Nephron progenitor cell (in vitro differentiated cells): ENCODE measurements at regions not wholly inside any gene's neighbourhood (a gene's known extent, or its start where the extent isn't known, plus 50 kb on each side); places are given as distances from the start of the nearest gene placed in this dataset.

Experiments used
- DNase-seq: peaks from one replicate; pipeline ENCODE4 v3.0.0; 2021
- H3K27ac Mint-ChIP-seq: 2 replicates; pipeline ENCODE4 v1.8.0; 2021; ENCODE audit warnings: mild to moderate bottlenecking, moderate library complexity, mixed read lengths
- H3K27me3 Mint-ChIP-seq: 2 replicates; pipeline ENCODE4 v1.8.0; 2021; ENCODE audit warnings: mild to moderate bottlenecking, low read depth, mixed read lengths; ENCODE audit not compliant: poor library complexity
- H3K36me3 Mint-ChIP-seq: 2 replicates; pipeline ENCODE4 v1.8.0; 2021; ENCODE audit warnings: low read depth, mixed read lengths
- H3K4me1 Mint-ChIP-seq: 2 replicates; pipeline ENCODE4 v1.8.0; 2021; ENCODE audit warnings: mixed read lengths
- H3K4me3 Mint-ChIP-seq: 2 replicates; pipeline ENCODE4 v1.8.0; 2021; ENCODE audit warnings: mild to moderate bottlenecking, moderate library complexity, mixed read lengths
- H3K9me3 Mint-ChIP-seq: 2 replicates; pipeline ENCODE4 v1.8.0; 2021; ENCODE audit warnings: mild to moderate bottlenecking, moderate library complexity, mixed read lengths
- TF ChIP-seq, protein P1 (sequence below): fragments of 200-600 bp; sonication (generic); IDR thresholded peaks from 2 replicates; pipeline ENCODE4 v1.5.0; 2021; ENCODE audit warnings: antibody characterized with exemption

DNA sequence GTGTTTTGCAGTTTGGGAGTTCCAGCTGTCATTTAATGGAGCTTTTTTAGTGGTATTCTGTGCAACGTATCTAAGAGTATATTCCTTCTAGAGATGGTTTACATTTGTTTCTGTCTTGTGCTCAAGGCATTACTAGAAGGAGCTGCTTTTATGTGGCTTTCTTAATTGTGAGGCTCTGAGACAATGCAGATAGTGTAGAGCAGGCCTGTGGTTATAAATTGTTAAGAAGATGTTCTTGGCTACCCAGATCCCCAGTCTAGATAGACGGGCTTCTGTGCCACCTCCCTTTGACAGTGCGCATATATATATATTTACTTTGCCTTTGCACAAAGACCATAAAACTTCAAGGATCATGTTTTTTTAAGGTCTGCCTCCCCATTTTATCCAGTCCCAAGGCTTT lies 160.8 kb upstream of the PODXL start:
- Mint-ChIP-seq H3K9me3 (no peaks in the 10 kb centered on the region), H3K4me1 (no peaks in the 10 kb centered on the region), H3K36me3 (no peaks in the 10 kb centered on the region), H3K27me3 (no peaks in the 10 kb centered on the region), H3K27ac (no peak overlapping the region), H3K4me3 (no peak overlapping the region)
- TF ChIP-seq, protein P1, sequence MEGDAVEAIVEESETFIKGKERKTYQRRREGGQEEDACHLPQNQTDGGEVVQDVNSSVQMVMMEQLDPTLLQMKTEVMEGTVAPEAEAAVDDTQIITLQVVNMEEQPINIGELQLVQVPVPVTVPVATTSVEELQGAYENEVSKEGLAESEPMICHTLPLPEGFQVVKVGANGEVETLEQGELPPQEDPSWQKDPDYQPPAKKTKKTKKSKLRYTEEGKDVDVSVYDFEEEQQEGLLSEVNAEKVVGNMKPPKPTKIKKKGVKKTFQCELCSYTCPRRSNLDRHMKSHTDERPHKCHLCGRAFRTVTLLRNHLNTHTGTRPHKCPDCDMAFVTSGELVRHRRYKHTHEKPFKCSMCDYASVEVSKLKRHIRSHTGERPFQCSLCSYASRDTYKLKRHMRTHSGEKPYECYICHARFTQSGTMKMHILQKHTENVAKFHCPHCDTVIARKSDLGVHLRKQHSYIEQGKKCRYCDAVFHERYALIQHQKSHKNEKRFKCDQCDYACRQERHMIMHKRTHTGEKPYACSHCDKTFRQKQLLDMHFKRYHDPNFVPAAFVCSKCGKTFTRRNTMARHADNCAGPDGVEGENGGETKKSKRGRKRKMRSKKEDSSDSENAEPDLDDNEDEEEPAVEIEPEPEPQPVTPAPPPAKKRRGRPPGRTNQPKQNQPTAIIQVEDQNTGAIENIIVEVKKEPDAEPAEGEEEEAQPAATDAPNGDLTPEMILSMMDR: no peak
- DNase-seq: no peak

DNA sequence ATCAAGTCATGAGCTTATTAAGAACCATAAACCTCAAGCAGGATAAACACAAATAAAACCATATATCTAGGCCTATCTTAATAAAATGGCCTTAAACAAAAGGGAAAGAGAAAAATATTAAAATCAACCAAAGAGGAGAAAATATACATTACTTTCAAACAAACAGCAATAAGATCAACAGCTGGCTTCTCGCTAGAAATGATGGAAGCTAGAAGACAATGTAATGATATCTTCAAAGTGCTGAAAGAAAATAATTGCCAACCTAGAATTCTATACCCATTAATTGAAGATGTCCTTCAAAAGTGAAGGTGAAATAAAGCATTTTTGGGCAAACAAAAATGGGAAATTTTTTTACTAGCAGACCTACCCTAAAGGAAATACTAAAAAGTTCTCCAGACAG lies 142.9 kb upstream of the PODXL start:
- TF ChIP-seq, protein P1: no peak
- Mint-ChIP-seq H3K4me1 (no peaks in the 10 kb centered on the region), H3K27me3 (peaks cover 17% of the 10 kb centered on the region), H3K4me3 (no peak overlapping the region), H3K27ac (no peak overlapping the region), H3K9me3 (peaks cover 16% of the 10 kb centered on the region), H3K36me3 (no peaks in the 10 kb centered on the region)
- DNase-seq: no peak

DNA sequence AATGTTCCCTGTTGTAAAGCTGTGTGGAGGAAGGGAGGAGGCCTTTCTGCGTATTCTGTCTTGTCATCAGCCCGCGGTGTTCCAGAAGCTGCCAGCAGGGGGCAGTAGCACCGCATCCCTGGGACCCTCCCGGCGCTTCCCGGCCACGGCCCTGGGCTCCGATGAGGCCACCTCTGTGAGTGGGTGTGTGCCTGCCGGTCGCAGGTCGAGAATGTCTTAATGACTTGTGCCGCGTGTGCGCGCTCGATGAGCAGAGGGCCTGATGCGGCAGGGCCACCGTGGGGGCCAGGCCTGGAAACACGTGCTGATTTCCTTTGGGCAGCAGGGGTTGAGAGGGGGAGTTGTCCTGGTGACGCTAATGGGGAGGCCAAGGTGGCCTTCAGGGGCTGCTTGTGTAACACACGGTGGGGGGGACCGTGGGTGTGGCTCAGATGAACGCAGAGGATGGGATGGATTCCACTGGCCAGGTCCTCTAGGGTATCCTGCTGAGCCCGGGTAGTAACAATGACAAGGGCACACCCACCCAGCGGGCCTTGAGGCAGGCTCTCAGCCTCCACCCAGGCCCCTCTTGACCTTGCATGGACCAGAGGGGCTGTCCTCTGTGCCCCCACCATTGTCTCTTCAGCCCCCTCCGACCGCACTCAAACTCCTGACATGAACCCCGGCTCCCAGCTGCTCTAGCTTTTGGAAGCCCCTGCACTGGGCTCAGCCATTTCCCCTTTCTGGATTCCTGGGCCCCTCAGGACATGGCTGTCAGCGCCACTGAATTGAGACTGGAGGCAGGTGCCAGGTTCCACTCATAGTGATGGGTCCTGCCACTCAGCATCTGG lies 135.9 kb upstream of the PODXL start:
- peak overlapping the region; percentile 61 for H3K4me3 Mint-ChIP-seq
- H3K27ac Mint-ChIP-seq: no peak overlapping the region

DNA sequence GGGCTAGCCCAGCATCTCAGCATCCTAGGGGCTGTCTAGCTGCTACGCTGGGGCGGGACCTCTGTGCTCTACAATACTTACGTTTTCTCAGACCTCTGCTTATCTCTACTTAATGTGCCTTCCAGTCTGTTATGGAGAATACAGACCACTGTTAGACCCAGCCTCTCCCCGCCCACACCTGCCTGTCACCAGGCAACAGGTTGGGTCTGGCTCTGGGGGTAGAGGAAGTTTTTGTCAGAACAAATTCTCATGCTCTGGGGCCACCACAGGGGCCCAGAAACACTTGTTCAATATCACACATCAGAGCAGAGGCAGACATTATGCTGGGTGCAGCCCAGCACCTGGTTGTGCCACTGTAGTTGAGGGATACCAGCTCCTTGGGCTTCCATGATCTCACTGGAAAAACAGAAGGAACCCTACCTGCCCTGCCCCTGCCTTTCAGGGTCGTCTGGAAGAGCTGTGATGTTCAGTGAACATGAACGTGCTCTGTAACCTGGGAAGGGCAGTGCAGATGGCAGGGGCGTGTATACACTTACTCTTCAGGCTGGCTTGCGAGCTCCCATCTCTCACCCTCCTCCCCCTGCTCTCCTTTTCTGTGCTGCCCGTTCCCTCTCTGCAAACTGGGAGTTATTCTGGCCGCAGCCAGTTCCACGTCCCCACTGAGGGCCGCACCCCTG lies 135.2 kb upstream of the PODXL start:
- no peak for DNase-seq
- TF ChIP-seq, protein P1: no peak
- Mint-ChIP-seq H3K4me3 (no peak overlapping the region), H3K4me1 (peaks cover 21% of the 10 kb centered on the region), H3K27ac (no peak overlapping the region), H3K27me3 (peaks cover 72% of the 10 kb centered on the region), H3K9me3 (no peaks in the 10 kb centered on the region), H3K36me3 (no peaks in the 10 kb centered on the region)

More for the DNA sequence above, 135.9 kb upstream of the PODXL start:
- Mint-ChIP-seq H3K36me3 (no peaks in the 10 kb centered on the region), H3K9me3 (no peaks in the 10 kb centered on the region), H3K27me3 (peaks cover 64% of the 10 kb centered on the region), H3K4me1 (peaks cover 21% of the 10 kb centered on the region)
- TF ChIP-seq, protein P1: peak; percentile 98
- DNase-seq: peak; percentile 94

DNA sequence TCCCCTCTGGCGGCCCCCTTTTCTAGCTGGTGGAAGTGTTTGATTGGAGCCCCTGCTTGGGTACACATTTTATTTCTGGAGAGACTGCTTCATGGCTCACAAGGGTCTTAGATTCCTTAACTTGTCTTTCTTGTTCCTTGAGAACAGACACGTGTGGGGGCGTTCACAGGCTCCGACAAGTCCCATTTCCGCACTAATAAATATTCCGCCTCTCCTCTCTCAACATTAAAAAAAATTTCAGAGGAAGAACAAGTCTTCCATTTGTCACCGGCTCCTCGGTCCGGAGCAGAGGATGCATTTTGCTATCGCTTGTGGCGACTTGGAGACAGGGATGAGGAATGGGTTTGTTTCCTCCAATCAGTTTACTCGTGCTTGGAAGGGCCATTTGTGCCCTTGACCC lies 134.0 kb upstream of the PODXL start:
- Mint-ChIP-seq H3K36me3 (no peaks in the 10 kb centered on the region), H3K4me3 (no peak overlapping the region), H3K27ac (no peak overlapping the region), H3K4me1 (peaks cover 21% of the 10 kb centered on the region), H3K9me3 (no peaks in the 10 kb centered on the region), H3K27me3 (peaks cover 76% of the 10 kb centered on the region)
- TF ChIP-seq, protein P1: no peak
- no peak for DNase-seq
